ENCODE measurements at regions not wholly inside any gene's neighbourhood (a gene's known extent, or its start where the extent isn't known, plus 50 kb on each side); places are given as distances from the start of the nearest gene placed in this dataset.

DNA sequence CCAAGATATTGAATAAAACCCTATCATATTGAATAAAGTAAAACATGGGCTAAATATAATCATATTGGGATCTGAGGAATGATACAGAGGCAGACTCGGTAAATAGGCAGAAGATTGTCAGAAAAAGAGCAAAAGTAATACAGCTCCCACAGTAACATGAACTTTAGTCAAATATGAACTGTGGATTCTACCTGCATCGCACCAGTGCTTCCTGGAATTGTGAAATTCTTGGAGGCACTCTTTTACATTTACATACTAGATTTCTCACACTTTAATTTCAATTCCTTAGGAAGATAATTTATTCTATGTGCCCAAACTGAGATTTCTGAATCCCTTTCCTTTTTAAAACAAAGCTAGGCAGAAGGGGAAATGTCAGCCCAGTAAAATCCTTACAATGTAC, 325.1 kb upstream of the SLC39A10 start:
- H3K9me3 ChIP-seq (ENCODE audit: control insufficient read depth in 1 of 2, insufficient read depth in 1 of 2, low read depth in 1 of 2, low read length in 2 of 2), result no peaks in the 10 kb centered on the region
- no peaks in the 10 kb centered on the region for H3K79me2 ChIP-seq (ENCODE audit: insufficient read depth, low read length)
- H3K4me1 ChIP-seq (ENCODE audit: control insufficient read depth in 1 of 2, insufficient read depth in 2 of 2, low read length in 2 of 2), result no peaks in the 10 kb centered on the region
- H3K9ac ChIP-seq (ENCODE audit: low read length), result no peak overlapping the region
- POLR2A ChIA-PET, result no interaction called here
- no peak overlapping the region for H2AFZ ChIP-seq (ENCODE audit: low read depth, low read length, poor library complexity, severe bottlenecking)
- RAD21 ChIA-PET (ENCODE audit: low non-redundant PET in 1 of 2, low total read pairs in 2 of 2, uncharacterized antibody in 2 of 2, unreplicated experiment in 2 of 2), result no interaction called here
- intact Hi-C loops (cut with micrococcal nuclease), result no loop called here
- ATAC-seq (no peak), DNase-seq (ENCODE audit: low read depth, low spot score) (no peak)
- no peaks in the 10 kb centered on the region for H3K27me3 ChIP-seq (ENCODE audit: insufficient read depth, low read length)
- H3K36me3 ChIP-seq (ENCODE audit: control insufficient read depth in 1 of 2, insufficient read depth in 2 of 2, low read length in 2 of 2), result no peaks in the 10 kb centered on the region
- no peak overlapping the region for H3K4me3 ChIP-seq (replicated peaks in 1 of 2; ENCODE audit: low read depth in 1 of 2, low read length in 2 of 2)
- no peaks in the 10 kb centered on the region for H4K20me1 ChIP-seq (ENCODE audit: insufficient read depth)
- no peak overlapping the region for H3K4me2 ChIP-seq (ENCODE audit: low read length)
- H3K9me2 ChIP-seq (ENCODE audit: insufficient read depth), result no peaks in the 10 kb centered on the region
- no peak overlapping the region for H3K27ac ChIP-seq (ENCODE audit: low read depth, low read length)
- TF ChIP-seq SIN3A (IDR thresholded peaks at IDR 0.05; ENCODE audit: low read depth) (no peak), EZH2phosphoT487 (IDR thresholded peaks at IDR 0.05; ENCODE audit: borderline replicate concordance) (no peak), POLR2A (IDR thresholded peaks at IDR 0.05; ENCODE audit: borderline replicate concordance, extremely low read depth, insufficient read depth, insufficient read length) (no peak), JUND (IDR thresholded peaks at IDR 0.05) (no peak), EGR1 (IDR thresholded peaks at IDR 0.05; ENCODE audit: low read depth) (no peak), ZFX (IDR thresholded peaks at IDR 0.05) (no peak), POLR2AphosphoS5 (IDR thresholded peaks at IDR 0.05; ENCODE audit: low read depth, low read length) (no peak), EZH2 (IDR thresholded peaks at IDR 0.05) (no peak), TCF7L2 (IDR thresholded peaks at IDR 0.05; ENCODE audit: borderline replicate concordance, extremely low read depth, insufficient read depth, insufficient read length) (no peak), YY1 (IDR thresholded peaks at IDR 0.05; ENCODE audit: extremely low read depth, insufficient replicate concordance, low read depth, low read length) (no peak), CEBPB (IDR thresholded peaks at IDR 0.05; ENCODE audit: low read depth) (no peak), ELF1 (IDR thresholded peaks at IDR 0.05; ENCODE audit: borderline replicate concordance, low read depth) (no peak), SP1 (IDR thresholded peaks at IDR 0.05; ENCODE audit: low read depth) (no peak)
- TF ChIP-seq, protein P1, sequence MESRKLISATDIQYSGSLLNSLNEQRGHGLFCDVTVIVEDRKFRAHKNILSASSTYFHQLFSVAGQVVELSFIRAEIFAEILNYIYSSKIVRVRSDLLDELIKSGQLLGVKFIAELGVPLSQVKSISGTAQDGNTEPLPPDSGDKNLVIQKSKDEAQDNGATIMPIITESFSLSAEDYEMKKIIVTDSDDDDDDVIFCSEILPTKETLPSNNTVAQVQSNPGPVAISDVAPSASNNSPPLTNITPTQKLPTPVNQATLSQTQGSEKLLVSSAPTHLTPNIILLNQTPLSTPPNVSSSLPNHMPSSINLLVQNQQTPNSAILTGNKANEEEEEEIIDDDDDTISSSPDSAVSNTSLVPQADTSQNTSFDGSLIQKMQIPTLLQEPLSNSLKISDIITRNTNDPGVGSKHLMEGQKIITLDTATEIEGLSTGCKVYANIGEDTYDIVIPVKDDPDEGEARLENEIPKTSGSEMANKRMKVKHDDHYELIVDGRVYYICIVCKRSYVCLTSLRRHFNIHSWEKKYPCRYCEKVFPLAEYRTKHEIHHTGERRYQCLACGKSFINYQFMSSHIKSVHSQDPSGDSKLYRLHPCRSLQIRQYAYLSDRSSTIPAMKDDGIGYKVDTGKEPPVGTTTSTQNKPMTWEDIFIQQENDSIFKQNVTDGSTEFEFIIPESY (IDR thresholded peaks at IDR 0.05; ENCODE audit: extremely low read depth, insufficient replicate concordance, low read length), result no peak
- TF ChIP-seq, protein P2, sequence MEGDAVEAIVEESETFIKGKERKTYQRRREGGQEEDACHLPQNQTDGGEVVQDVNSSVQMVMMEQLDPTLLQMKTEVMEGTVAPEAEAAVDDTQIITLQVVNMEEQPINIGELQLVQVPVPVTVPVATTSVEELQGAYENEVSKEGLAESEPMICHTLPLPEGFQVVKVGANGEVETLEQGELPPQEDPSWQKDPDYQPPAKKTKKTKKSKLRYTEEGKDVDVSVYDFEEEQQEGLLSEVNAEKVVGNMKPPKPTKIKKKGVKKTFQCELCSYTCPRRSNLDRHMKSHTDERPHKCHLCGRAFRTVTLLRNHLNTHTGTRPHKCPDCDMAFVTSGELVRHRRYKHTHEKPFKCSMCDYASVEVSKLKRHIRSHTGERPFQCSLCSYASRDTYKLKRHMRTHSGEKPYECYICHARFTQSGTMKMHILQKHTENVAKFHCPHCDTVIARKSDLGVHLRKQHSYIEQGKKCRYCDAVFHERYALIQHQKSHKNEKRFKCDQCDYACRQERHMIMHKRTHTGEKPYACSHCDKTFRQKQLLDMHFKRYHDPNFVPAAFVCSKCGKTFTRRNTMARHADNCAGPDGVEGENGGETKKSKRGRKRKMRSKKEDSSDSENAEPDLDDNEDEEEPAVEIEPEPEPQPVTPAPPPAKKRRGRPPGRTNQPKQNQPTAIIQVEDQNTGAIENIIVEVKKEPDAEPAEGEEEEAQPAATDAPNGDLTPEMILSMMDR (IDR thresholded peaks at IDR 0.05 in 2 of 3, conservative IDR thresholded peaks at IDR 0.05 in 1 of 3; ENCODE audit: borderline replicate concordance in 1 of 3, insufficient read depth in 1 of 3, low read depth in 2 of 3, low read length in 2 of 3), result no peak
- TF ChIP-seq, protein P3, sequence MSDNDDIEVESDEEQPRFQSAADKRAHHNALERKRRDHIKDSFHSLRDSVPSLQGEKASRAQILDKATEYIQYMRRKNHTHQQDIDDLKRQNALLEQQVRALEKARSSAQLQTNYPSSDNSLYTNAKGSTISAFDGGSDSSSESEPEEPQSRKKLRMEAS (IDR thresholded peaks at IDR 0.05), result no peak
- TF ChIP-seq, protein P4, sequence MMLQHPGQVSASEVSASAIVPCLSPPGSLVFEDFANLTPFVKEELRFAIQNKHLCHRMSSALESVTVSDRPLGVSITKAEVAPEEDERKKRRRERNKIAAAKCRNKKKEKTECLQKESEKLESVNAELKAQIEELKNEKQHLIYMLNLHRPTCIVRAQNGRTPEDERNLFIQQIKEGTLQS (IDR thresholded peaks at IDR 0.05), result no peak
- TF ChIP-seq, protein P5, sequence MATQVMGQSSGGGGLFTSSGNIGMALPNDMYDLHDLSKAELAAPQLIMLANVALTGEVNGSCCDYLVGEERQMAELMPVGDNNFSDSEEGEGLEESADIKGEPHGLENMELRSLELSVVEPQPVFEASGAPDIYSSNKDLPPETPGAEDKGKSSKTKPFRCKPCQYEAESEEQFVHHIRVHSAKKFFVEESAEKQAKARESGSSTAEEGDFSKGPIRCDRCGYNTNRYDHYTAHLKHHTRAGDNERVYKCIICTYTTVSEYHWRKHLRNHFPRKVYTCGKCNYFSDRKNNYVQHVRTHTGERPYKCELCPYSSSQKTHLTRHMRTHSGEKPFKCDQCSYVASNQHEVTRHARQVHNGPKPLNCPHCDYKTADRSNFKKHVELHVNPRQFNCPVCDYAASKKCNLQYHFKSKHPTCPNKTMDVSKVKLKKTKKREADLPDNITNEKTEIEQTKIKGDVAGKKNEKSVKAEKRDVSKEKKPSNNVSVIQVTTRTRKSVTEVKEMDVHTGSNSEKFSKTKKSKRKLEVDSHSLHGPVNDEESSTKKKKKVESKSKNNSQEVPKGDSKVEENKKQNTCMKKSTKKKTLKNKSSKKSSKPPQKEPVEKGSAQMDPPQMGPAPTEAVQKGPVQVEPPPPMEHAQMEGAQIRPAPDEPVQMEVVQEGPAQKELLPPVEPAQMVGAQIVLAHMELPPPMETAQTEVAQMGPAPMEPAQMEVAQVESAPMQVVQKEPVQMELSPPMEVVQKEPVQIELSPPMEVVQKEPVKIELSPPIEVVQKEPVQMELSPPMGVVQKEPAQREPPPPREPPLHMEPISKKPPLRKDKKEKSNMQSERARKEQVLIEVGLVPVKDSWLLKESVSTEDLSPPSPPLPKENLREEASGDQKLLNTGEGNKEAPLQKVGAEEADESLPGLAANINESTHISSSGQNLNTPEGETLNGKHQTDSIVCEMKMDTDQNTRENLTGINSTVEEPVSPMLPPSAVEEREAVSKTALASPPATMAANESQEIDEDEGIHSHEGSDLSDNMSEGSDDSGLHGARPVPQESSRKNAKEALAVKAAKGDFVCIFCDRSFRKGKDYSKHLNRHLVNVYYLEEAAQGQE (IDR thresholded peaks at IDR 0.05; ENCODE audit: low read depth), result no peak
- CTCF ChIA-PET, result no interaction called here
- no TSS peak for BruUV-seq (replicated peaks)

All from HCT116 (cell line).